ENCODE measurements at regions not wholly inside any gene's neighbourhood (a gene's known extent, or its start where the extent isn't known, plus 50 kb on each side); places are given as distances from the start of the nearest gene placed in this dataset.

DNA sequence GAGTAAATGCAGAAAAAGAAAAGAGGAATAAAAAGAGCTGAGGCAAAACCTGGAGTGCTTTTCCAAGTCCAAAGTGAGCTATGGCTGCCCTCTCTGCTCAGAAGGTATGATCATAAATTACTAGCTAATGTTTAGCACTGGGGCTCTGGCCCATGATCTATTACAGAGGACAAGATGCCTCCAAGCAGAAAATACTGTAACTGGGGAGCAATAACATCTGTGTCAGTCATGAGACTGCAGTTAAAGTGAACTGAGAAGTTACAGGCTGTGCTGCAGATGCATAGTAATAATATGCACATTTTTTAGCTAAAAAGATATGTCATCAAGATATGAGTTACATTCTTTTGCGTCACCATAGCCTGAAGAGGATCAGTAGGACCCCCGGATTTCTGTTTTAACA lies 209.4 kb upstream of the RBBP8 start:
- in situ Hi-C loops (cut with HindIII; ENCODE audit: low pct_unique_long_range_greater_than_20kb, low sequenced_read_pairs) = no loop called here
- TF ChIP-seq JUND (IDR thresholded peaks at IDR 0.05; ENCODE audit: low read depth) = no peak
- DNase-seq (ENCODE audit: low read depth in 1 of 2, low spot score in 1 of 2) = no peak

- in situ Hi-C loops (cut with HindIII; ENCODE audit: low pct_unique_long_range_greater_than_20kb, low sequenced_read_pairs) = no loop called here
- no peak for TF ChIP-seq JUND (IDR thresholded peaks at IDR 0.05; ENCODE audit: low read depth)
- no peak for DNase-seq (ENCODE audit: low read depth in 1 of 2, low spot score in 1 of 2)
These were observed 206.7 kb upstream of the RBBP8 start for GRCh38 chr18:22726469-22726868.

GRCh38 chr18:22728016-22728415 lies 205.1 kb upstream of the RBBP8 start:
- DNase-seq (ENCODE audit: low read depth in 1 of 2, low spot score in 1 of 2) = no peak
- TF ChIP-seq JUND (IDR thresholded peaks at IDR 0.05; ENCODE audit: low read depth) = no peak
- in situ Hi-C loops (cut with HindIII; ENCODE audit: low pct_unique_long_range_greater_than_20kb, low sequenced_read_pairs) = no loop called here

- no peak for TF ChIP-seq JUND (IDR thresholded peaks at IDR 0.05; ENCODE audit: low read depth)
- DNase-seq (ENCODE audit: low read depth in 1 of 2, low spot score in 1 of 2) = no peak
- in situ Hi-C loops (cut with HindIII; ENCODE audit: low pct_unique_long_range_greater_than_20kb, low sequenced_read_pairs) = no loop called here
These were observed 204.5 kb upstream of the RBBP8 start for GRCh38 chr18:22728481-22729105.

DNA sequence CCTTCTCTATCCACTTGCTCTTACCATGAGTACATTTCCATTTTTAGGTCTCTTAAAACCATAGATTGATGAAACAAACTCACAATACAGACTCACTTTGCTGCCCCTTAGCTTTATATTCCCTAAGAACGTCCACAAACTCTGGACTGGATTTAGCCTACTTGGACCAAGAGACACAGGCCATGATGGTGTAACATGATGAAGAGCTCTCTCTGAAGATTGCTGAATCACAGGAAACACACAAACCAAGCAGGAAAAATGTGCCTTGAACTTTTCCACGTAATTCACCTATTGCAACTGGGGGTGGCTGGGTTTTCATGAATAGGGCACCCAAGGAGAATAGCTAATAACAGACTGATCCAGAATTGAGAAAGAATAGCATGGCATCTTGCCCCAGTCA lies 201.7 kb upstream of the RBBP8 start:
- no peak for DNase-seq (ENCODE audit: low read depth in 1 of 2, low spot score in 1 of 2)
- in situ Hi-C loops (cut with HindIII; ENCODE audit: low pct_unique_long_range_greater_than_20kb, low sequenced_read_pairs) = no loop called here
- TF ChIP-seq JUND (IDR thresholded peaks at IDR 0.05; ENCODE audit: low read depth) = no peak

GRCh38 chr18:22734105-22734661 lies 198.9 kb upstream of the RBBP8 start:
- no peak for DNase-seq (ENCODE audit: low read depth in 1 of 2, low spot score in 1 of 2)
- in situ Hi-C loops (cut with HindIII; ENCODE audit: low pct_unique_long_range_greater_than_20kb, low sequenced_read_pairs) = no loop called here
- TF ChIP-seq JUND (IDR thresholded peaks at IDR 0.05; ENCODE audit: low read depth) = no peak

- DNase-seq (ENCODE audit: low read depth in 1 of 2, low spot score in 1 of 2) = no peak
- in situ Hi-C loops (cut with HindIII; ENCODE audit: low pct_unique_long_range_greater_than_20kb, low sequenced_read_pairs) = no loop called here
- no peak for TF ChIP-seq JUND (IDR thresholded peaks at IDR 0.05; ENCODE audit: low read depth)
These were observed 198.1 kb upstream of the RBBP8 start for GRCh38 chr18:22734791-22735627.

- DNase-seq (ENCODE audit: low read depth in 1 of 2, low spot score in 1 of 2) = no peak
- in situ Hi-C loops (cut with HindIII; ENCODE audit: low pct_unique_long_range_greater_than_20kb, low sequenced_read_pairs) = no loop called here
- no peak for TF ChIP-seq JUND (IDR thresholded peaks at IDR 0.05; ENCODE audit: low read depth)
These were observed 196.1 kb upstream of the RBBP8 start for GRCh38 chr18:22737054-22737453.

DNA sequence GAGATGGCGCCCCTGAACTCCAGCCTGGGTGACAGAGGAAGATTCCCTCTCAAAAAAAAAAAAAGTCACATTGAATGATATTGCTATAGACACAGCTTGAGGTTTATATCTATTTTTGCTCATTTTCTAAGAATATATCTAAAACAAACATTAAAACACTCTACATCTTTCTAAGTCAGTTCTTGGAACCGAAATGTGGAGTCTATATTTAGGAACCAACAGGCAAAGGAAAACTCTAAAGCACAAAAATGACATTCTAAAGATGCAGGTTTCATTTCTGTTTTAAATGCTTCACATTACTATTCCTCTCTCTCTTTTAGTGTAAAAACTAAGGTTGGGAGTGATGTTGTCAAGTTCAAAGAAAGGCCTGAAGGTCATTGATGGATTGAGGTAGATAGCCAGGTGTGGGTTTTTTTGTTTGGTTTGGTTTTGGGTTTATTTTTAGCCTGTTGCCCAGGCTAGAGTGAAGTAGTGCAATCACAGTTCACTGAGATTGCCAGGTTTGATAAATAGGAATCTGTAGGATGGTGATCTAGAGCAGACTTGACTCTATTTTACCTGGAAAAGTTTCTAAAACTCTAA lies 194.0 kb upstream of the RBBP8 start:
- in situ Hi-C loops (cut with HindIII; ENCODE audit: low pct_unique_long_range_greater_than_20kb, low sequenced_read_pairs) = no loop called here
- no peak for DNase-seq (ENCODE audit: low read depth in 1 of 2, low spot score in 1 of 2)
- no peak for TF ChIP-seq JUND (IDR thresholded peaks at IDR 0.05; ENCODE audit: low read depth)

GRCh38 chr18:22739789-22740188 lies 193.3 kb upstream of the RBBP8 start:
- DNase-seq (ENCODE audit: low read depth in 1 of 2, low spot score in 1 of 2) = no peak
- in situ Hi-C loops (cut with HindIII; ENCODE audit: low pct_unique_long_range_greater_than_20kb, low sequenced_read_pairs) = no loop called here
- TF ChIP-seq JUND (IDR thresholded peaks at IDR 0.05; ENCODE audit: low read depth) = no peak

- no peak for DNase-seq (ENCODE audit: low read depth in 1 of 2, low spot score in 1 of 2)
- TF ChIP-seq JUND (IDR thresholded peaks at IDR 0.05; ENCODE audit: low read depth) = no peak
- in situ Hi-C loops (cut with HindIII; ENCODE audit: low pct_unique_long_range_greater_than_20kb, low sequenced_read_pairs) = no loop called here
These were observed 191.8 kb upstream of the RBBP8 start for GRCh38 chr18:22741318-22741717.

DNA sequence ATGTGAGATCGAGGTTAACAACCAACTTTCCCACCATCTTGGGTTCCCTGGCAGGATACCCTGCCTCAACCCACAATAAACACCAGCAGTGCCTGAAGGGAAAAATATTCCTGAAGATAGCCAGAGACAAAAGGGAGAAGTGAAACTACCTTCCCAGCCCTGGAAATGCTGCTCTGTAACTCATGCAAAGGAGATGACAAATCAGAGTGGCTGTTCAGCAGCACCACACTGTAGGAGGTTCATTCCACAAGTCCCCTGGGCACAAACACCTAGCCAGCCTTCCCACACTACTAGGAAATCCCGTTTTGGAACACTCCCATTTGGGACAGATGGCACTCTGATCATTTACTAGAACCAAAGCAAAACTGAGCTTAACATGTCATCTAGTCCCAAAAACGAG lies 190.7 kb upstream of the RBBP8 start:
- in situ Hi-C loops (cut with HindIII; ENCODE audit: low pct_unique_long_range_greater_than_20kb, low sequenced_read_pairs) = no loop called here
- no peak for TF ChIP-seq JUND (IDR thresholded peaks at IDR 0.05; ENCODE audit: low read depth)
- DNase-seq (ENCODE audit: low read depth in 1 of 2, low spot score in 1 of 2) = peak in 1 of 2 experiments; percentile 24

DNA sequence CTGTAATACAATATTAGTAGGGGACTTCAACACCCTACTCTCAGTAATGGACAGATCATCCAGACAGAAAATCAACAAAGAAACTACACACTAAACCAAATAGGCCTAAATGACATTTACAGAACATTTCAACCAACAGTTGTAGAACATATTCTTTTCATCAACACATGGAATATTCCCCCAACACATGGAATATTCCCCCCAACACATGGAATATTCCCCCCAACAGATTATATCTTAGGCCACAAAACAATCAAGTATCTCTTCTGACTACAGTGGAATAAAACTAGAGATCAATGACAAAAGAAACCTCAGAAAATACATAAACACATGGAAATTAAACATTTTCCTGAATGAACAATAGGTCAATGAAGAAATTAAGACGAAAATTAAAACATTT lies 187.2 kb upstream of the RBBP8 start:
- in situ Hi-C loops (cut with HindIII; ENCODE audit: low pct_unique_long_range_greater_than_20kb, low sequenced_read_pairs) = no loop called here
- TF ChIP-seq JUND (IDR thresholded peaks at IDR 0.05; ENCODE audit: low read depth) = no peak

More for the DNA sequence above, 187.2 kb upstream of the RBBP8 start:
- DNase-seq (ENCODE audit: low read depth in 1 of 2, low spot score in 1 of 2) = no peak

Data from T47D (cell line).